Activated naive CD4-positive, alpha-beta T cell treated with anti-CD3 and anti-CD28 coated beads, Interleukin-2, amount 50 U/mL, for 16 hours (primary cell): ENCODE measurements at regions not wholly inside any gene's neighbourhood (a gene's known extent, or its start where the extent isn't known, plus 50 kb on each side); places are given as distances from the start of the nearest gene placed in this dataset.
A peak's percentile ranks its signal among the peaks of the same experiment; 100 is the strongest.
"Not testable (repeated sequence)": the region's sequence is repeated elsewhere in the genome, so short reads cannot be mapped to it uniquely, and the experiment has no call there.

Source experiments
- DNase-seq: peaks from one replicate; pipeline ENCODE4 v3.0.0-alpha.2; 2020

DNA sequence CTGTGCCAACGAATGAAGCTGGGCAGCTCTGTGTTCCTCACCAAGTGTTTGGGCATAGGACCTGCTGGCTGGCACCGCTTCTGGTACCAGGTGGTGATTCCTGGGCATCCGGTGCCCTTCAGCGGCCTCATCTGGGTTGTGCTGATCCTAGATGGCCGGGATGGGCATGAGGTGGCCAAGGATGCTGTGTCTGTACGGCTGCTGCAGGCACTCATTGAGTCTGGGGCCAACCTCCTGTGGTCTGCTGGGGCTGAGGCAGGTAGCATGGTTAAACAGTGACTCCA is 96.1 kb upstream of the PLEKHM1 start:
- DNase-seq, result not testable (repeated sequence)

DNA sequence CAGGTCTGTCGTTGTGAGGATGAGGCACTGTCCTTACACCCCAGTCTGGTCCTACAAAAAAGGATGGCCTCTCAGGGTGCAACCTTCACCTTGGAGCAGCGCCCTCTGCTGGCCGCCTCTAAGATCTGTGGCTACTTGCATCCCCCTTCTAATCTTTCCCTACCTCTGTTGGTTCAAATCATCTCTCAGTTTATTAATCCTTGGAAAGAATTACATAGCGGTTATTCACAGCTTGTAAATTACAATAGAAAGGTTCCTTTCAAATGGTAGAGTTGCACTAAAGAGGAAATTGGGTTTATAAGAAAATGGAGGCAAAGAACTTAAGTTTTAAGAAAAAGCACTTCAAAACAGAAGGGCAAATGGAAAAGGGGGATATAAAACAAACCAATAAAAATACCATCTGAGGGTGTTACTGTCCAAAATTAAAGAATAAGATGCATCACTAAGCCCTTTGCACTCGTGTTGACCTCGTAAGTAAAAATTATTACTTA is 102.0 kb upstream of the PLEKHM1 start:
- DNase-seq, result peak; percentile 79

DNA sequence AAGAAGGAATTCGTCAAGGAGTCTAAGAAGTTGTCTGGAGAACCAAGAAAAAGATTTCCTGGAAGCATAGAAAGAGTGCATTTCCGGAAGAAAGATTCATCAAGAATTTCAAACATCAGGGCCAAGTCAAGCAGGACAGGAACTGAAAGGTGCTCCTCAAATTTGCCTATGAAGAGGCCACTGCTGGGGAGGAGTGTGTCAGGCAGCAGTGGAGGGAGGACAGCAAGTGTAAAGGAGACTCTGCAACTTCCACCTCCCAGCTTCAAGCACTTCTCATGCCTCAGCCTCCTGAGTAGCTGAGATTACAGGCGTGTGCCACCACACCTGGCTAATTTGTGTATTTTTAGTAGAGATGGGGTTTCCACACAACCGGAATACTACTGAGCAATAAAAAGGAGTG is 105.8 kb upstream of the PLEKHM1 start:
- not testable (repeated sequence) for DNase-seq

DNA sequence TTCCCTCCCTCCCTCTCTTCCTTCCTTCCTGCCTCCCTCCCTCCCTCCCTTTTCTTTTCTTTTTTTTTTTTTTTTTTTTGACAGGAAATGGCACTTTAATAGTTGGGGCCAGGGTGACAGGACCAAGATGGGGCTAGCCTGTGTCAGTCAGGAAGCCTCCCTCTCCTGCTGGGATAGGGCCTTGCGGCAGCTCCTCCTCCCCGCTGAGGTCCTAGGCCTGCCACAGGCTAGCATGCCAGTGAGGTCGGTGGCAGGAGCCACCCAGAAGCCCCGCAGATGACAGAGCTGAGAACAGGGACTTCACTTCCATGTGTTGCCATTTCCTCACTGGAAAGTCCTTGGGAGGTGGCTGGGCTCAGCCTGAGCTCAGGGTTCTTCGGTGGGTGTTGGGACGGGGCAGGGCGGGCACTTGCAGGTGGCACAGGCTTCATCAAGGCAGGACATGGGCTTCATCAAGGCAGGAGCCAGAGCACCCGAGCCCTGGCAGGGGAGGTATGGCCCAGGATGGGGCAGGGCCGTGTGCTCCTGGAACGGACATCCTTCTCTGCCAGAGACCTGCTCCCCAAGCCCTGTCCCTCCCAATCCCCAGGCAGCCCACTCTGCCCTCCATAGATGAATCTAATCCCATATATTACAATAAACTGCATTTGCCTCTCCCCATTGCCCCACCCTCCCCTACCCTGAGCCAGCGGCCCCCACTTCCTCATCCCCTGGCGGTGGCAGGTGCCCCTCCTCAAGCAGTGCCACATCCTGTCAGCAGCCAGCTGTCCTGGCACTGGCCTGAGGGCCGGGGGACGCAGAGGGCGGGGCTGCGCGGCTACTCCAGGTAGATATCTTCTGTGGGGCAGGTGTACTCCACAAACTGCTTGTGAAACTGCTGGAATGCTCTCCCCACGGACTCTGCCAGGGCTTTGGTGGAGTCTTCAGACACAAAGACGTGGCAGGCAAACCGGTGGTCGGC is 109.8 kb upstream of the PLEKHM1 start:
- not testable (repeated sequence) for DNase-seq

DNA sequence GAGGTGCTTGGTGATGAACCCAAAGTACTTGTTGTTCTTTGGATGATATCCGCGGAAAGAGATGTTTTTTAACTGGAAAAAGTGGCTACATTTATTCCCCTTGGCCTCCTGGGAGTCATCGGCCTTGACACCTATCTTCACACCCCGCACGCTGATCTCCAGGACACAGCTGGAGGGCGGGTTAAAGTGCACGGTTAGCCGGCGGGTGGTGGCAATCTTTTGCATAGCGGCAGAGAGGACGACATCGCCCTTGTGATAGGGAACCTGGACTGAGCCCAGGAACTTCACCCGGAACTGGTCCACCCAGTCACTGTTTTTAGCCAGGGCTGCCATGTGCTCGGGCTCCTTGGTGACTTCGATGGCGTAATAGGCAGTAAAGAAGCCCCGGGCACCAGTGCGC is 110.5 kb upstream of the PLEKHM1 start:
- not testable (repeated sequence) for DNase-seq

DNA sequence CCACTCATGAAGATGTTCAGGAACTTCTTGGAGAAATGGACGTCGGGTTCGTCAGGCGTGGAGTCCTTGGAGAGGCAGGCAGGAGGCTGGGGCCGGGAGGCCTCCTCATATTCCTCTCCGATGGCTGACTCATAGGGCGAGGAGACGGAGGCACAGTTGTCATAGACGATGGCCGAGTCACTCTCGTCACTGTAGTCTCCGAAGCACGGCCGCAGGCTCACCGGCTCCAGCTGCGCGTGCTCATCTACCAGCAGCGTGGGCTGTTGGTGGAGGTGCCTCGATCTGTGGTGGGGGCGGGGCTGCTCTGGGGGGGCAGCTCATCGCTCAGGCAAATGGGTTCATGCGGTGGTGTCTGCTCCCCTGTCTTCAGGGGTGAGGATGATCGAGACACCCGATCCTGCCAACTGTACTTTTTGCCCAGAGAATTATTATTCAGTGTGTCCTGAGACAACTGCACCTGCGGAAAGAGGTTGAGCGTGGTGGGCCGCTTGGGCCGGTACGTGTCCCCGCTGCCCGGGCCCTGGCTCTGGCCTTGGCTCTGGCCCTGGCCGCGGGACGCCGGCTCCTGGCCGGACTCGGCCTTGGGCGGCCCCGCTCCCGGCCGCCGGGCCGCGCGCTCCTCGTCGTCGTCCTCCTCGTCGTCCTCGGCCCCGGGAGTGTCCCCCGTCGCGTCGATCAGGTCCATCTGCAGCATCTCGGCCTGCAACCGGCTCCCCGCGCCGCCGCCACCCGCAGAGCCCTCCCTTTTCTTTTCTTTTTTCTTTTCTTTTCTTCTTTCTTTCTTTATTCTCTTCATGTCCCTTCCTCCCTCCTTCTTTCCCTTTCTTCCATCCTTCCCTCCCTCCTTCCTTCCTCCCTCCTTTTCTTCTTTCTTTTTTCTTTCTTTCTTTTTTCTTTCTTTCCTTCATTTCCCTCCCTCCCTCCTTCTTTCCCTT is 111.4 kb upstream of the PLEKHM1 start:
- DNase-seq, result not testable (repeated sequence)

DNA sequence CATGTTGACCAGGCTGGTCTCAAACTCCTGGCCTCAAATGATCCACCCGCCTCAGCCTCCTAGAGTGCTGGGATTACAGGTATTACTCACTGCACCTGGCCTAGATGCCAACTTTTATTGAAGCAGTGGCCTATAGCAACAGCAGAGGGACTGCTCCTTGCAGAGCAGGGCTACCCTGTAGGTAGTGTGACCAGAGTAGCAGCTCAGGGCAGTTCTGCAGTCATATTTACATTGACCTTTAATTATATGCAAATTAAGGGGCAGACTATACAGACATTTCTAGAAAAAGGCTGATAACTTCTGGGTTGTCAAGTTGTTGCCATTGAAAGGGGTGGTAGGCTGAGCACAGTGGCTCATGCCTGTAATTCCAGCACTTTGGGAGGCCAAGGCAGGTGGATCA is 115.2 kb upstream of the PLEKHM1 start:
- DNase-seq, result not testable (repeated sequence)

DNA sequence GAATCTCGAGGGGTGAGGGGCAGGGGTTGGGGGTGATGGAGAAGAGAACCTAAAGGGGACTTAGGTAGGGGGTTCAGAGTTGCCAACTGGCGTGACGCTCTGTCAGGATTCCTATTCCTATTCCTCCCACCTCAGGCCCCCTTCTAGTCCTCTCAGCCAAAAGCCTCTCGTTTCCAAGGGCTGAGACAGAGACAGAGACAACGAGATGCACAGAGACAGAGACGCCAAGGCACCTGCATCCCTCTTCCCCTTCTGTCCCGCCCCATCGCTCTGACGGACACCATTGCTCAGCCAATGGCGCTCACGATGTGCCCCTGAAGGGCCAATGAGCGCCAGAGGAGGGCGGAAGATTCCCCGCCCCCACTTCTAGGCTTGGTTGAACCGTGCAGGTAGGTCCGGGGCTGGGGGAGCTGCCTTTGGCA is 129.5 kb upstream of the PLEKHM1 start:
- DNase-seq, result peak; percentile 87

DNA sequence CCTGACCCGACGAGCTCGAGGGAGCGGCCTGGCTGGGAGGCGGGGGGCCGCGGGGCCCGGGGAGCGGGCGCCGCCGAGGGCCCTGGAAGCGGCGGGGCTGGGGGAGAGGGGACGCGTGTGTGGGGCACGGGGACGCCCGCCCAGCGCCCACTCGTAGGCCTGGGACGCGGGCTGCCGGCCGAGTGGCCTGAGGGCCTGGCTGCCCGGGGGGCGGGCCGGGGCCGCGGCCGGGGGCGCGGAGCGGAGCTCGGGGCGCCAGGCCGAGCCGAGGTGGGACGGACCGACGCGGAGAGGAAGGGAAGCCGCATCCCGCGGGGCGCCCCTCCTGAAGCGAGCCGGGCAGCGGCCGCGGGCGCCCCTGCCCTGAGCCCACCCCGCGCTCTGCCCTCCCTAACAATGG is 129.9 kb upstream of the PLEKHM1 start:
- peak; percentile 12 for DNase-seq

DNA sequence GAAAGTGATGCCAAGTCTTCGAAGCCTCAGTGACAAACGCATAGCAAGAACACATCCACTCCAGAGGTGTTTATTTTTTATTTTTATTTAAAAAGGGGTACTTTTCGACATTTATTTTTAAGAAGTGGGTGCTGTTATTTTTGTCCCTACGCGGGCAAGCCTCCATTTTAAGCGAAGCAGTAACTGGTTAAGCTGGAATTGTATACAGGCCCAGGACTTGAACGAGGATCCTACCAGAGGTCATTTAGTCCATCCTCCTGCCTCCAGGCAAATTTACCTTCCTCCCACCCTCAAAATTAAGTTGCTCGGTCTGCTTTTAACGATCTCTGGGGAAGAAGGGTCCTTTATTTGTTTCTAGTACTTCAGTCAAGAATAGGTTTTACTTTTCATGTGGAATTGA is 130.6 kb upstream of the PLEKHM1 start:
- not testable (repeated sequence) for DNase-seq

DNA sequence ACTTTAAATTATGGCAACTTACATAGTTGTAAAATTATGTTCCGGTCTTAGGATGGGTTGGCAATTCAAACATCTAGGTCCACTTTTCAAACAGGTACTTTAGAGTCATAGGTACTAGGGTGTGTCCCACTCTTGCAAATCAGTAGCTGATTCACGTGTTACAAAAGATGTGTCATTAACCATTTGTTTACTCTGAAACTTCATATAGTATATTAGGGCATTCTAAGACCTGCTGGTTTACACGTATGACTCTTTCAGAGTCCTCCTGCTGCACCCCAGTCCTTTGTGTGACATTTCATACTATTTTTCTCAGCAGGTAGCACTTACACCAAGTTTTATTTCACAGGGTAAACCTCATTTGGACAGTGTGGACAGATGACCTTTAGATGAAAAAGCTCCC is 131.8 kb upstream of the PLEKHM1 start:
- not testable (repeated sequence) for DNase-seq

DNA sequence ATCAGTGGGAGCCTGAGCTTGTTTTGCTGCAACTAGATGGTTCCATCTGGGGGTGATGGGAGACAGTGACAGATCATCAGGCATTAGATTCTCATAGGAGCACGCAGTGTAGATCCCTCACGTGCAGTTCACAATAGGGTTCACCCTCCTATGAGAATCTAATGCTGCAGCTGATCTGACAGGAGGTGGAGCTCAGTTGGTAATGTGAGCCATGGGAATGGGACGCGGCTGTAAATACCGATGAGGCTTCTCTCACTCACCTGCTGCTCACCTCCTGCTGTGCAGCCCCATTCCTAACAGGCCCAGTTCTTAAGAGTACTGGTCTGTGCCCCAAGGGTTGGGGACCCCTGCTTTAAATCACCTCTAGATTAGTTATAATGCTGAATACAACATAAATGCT is 137.5 kb upstream of the PLEKHM1 start:
- DNase-seq, result no peak

DNA sequence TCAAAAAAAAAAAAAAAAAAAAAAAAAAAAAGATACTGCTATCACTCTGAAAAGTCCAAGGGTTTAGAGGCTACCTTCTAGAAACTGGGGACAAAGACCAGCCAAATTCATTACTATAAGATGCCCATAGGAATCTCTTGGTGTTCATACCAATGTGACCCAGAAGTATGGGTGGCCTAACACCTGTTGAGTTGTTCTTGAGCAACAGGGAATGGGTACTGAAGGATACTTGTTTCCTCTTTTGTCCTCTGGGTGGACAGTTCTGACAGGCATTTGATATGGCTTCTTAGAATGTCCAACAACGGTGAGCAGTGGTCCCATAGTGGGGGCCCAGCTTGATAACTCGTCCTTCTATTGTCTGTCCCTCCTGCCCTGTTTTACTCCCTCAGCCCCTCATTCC is 141.4 kb upstream of the PLEKHM1 start:
- no peak for DNase-seq

DNA sequence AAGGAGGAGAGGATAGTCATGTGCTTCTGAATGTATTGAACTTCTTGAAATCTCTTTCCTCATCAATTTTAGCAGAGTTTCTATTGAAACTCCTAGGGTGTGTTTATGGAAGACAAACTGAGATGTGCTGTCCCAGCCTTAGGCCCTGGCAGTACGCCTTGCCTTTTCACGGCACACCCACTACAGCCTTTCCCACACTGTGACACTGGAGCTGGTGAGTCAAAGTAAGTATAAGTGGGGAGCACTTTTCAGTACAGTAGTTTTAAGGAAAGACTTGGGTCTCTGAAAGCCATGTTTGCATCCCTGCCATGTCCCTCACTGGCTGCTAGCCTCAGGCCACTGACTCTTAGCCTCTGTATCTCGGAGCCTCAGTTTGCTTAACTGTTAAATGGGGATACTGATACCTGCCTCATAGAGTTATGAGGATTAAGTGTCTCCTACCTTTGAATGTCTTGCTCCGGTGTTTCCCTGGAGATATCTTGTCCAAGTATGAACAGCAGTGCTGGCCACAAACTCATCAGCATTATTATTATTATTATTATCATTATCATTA is 144.7 kb upstream of the CRHR1 start:
- DNase-seq, result no peak

DNA sequence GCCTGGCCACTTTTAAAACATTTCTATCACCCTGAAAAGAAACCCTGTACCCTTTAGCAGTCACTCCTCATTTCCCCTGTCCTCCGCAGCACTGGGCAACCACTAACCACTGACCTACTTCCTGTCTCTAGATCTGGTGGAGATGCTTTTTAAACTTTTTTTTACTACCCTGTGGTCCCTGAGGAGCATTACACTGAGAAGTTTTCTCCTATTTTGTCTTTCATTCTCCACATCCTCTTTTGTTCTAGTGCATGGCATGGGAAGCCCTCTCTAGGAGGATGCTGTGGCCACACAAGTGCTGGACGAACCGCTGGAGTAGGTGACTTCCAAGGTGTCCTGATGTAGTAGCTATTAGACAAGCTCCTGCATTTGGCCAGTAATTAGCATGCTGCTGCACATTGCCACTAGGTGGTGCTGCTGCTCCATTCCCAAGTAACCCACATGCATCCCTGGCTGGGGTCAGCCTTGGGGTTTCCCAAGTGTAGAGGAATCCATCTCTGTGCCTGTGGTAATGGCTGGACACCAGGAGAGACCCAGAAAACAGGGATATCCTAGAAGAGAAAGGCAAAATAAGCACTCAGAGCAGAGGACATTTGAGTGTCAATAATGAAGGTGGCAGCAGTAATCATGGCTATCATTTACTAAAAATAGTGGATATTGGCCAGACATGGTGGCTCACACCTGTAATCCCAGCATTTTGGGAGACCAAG is 143.8 kb upstream of the CRHR1 start:
- DNase-seq, result peak; percentile 72

DNA sequence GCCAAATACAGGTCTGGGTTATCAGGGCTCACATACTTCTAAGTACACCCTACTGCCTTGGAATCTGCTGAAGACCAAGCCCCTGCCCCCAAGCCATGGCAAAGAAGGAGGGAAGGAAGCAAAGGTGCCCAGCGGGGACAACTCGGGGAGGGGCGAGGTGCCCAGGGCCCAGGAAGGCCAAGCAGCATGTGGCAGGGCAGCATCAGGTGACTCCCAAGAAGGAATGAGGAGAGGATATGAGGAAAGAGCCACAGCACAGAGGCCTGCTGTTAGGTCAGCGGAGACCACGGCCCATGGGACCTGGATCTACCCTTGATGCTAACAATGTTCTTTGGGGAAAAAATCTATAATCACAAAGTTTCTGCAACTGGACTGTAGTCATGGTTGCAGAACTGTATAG is 142.6 kb upstream of the CRHR1 start:
- DNase-seq, result no peak

DNA sequence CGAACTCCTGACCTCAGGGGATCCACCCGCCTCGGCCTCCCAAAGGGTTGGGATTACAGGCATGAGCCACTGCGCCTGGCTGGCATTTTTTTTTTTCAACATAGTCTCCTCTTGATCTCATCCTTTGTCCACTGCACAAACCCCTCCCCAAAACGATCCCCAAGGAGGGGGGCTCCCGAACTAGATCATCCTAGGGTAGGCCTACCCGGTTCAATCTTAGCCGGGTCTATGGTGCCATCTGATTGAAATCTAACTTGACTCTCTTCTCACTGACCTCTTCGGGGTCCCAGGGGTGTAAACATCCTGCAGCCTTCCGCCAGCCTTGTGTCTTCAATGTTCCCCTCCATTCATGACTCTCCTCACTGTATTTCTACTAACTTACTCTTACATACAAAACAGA is 140.5 kb upstream of the CRHR1 start:
- DNase-seq, result no peak

DNA sequence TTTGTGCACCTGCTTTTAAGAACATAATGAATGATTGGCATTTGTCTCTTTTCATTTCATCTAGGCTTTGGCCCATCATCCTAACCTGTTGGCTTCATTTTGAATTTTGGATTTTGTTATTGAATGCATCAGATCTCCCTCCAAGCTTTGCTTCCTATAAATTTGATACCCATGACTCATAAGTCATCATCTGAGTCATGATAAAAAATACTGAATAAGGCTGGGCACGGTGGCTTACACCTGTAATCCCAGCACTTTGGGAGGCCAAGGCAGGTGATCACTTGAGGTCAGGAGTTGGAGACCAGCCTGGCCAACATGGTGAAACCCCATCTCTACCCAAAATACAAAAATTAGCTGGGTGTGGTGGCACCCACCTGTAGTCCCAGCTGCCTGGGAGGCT is 139.5 kb upstream of the CRHR1 start:
- DNase-seq, result not testable (repeated sequence)

DNA sequence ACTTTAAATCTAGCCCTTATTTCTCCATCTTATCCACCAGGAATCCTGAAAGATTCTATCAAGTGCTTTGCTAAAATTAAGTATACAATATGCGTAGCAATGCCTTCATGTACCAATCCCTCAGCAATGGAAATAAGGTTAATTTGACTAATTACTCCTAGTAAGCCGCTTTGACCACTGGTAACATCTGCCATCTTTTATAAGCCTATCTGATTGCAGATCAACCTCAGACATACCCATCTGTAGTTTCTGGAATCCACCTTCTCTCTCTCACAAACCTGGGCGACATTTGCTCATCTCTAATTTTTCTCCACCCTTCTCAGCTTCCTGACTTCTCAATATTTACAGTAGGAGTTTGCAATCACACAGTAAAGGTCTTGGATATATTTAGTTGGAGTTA is 138.8 kb upstream of the CRHR1 start:
- DNase-seq, result no peak

DNA sequence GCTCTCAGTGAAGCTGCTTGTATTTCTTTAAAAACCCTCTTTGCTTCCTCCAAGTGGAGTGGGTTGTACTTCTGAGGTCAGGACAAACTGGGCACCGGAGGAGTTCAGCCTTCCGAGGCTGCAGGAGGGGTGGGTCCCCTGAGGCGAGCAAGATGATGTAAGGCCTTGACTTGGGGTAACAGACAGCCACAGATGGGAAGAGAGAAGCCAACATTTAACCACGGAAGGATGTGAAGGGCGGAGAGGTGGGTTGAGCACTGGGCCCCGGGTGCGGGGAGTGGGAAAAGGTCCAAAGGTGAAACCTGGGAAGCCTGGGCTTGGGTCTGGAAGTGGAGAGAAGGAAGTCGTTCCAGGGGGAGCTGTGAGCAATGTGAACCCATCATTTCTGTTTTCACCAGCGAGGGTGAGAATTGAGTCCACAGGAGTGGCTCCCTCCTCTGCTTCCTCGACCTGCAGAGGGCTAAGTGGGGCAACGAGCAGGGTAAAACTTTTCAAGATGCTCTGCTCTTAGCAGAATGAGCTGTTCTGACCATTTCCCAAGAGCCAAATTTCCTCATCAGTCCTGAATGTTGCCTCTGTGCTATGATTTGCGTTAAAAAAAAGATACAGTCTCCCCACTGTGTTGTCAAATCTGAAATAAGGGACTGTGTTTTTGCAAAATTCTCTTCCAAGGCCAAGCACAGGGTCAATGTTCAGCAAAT is 137.7 kb upstream of the CRHR1 start:
- DNase-seq, result no peak

DNA sequence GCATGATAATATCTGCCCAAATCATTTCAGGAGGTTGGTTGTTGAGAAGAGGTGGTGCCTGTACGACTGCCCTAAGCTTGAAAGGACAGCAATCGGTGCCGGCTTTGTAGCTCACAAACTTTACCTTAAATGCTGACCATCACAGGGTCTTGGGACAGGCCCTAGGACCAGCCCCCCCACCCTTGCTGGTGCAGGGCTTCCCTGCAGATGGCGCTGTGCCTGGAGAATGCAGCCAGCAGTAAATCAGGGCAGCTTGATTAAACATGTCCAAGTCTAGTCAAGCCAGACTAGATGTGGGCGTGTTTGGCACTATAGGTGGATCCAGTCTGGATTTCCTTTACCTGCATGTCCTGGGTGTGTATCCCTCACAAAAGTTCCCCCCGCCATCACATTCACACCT is 135.5 kb upstream of the CRHR1 start:
- DNase-seq, result no peak

DNA sequence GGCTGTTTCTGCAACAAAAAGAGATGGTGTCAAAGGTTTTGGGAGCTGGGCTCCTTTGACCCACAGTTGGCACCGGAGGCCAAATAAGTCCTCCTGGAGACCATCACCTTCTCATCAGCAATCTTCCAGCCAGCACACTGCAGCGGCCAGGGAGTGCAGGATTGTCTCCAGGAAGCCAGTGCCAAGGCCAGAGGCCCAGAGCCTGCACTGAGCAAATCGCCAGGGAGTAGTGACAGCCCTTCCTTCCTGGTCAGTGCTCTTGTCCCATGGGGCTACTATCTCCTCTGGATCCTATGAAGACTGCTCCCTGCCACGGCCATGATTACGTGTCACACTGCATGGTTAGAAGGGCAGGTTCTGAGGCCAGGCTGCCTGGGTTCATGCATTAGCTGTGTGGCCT is 134.3 kb upstream of the CRHR1 start:
- DNase-seq, result no peak
